GM19397 (cell line): ENCODE measurements at regions not wholly inside any gene's neighbourhood (a gene's known extent, or its start where the extent isn't known, plus 50 kb on each side); places are given as distances from the start of the nearest gene placed in this dataset.
A peak's percentile ranks its signal among the peaks of the same experiment; 100 is the strongest.

Experiments
- ATAC-seq: cut with Tn5 transposase; IDR thresholded peaks from one replicate; pipeline ENCODE4 v1.9.1; 2021; ENCODE audit warnings: mild to moderate bottlenecking, moderate library complexity; ENCODE audit not compliant: unreplicated experiment

- ATAC-seq, result peak; percentile 87
These were observed 250.2 kb upstream of the FGGY start for GRCh38 chr1:59046730-59047157.

GRCh38 chr1:59051007-59051406 is 245.9 kb upstream of the FGGY start:
- ATAC-seq, result no peak

- no peak for ATAC-seq
These were observed 244.7 kb upstream of the FGGY start for GRCh38 chr1:59052166-59052590.

- no peak for ATAC-seq
These were observed 242.7 kb upstream of the FGGY start for GRCh38 chr1:59054172-59054571.

- no peak for ATAC-seq
These were observed 240.8 kb upstream of the FGGY start for GRCh38 chr1:59055908-59056719.

- no peak for ATAC-seq
These were observed 239.6 kb upstream of the FGGY start for GRCh38 chr1:59057211-59057694.

GRCh38 chr1:59057796-59058195 is 239.1 kb upstream of the FGGY start:
- no peak for ATAC-seq

- no peak for ATAC-seq
These were observed 238.0 kb upstream of the FGGY start for GRCh38 chr1:59058665-59059439.

- ATAC-seq, result no peak
These were observed 235.0 kb upstream of the FGGY start for GRCh38 chr1:59061876-59062275.

- no peak for ATAC-seq
These were observed 234.2 kb upstream of the FGGY start for GRCh38 chr1:59062743-59063142.

- no peak for ATAC-seq
These were observed 233.4 kb upstream of the FGGY start for GRCh38 chr1:59063501-59063900.

- ATAC-seq, result no peak
These were observed 232.3 kb upstream of the FGGY start for GRCh38 chr1:59064592-59064991.

- no peak for ATAC-seq
These were observed 230.7 kb upstream of the FGGY start for GRCh38 chr1:59066236-59066635.

GRCh38 chr1:59070610-59071009 is 226.3 kb upstream of the FGGY start:
- ATAC-seq, result no peak

- no peak for ATAC-seq
These were observed 225.6 kb upstream of the FGGY start for GRCh38 chr1:59071289-59071688.

- no peak for ATAC-seq
These were observed 224.9 kb upstream of the FGGY start for GRCh38 chr1:59071876-59072582.

GRCh38 chr1:59072583-59072947 is 224.3 kb upstream of the FGGY start:
- no peak for ATAC-seq

GRCh38 chr1:59074598-59074997 is 222.3 kb upstream of the FGGY start:
- ATAC-seq, result no peak

GRCh38 chr1:59075021-59075420 is 221.9 kb upstream of the FGGY start:
- ATAC-seq, result no peak

- ATAC-seq, result no peak
These were observed 220.3 kb upstream of the FGGY start for GRCh38 chr1:59076612-59077011.

- ATAC-seq, result no peak
These were observed 219.3 kb upstream of the FGGY start for GRCh38 chr1:59077466-59078069.
